GM18907 (cell line): ENCODE measurements at regions not wholly inside any gene's neighbourhood (a gene's known extent, or its start where the extent isn't known, plus 50 kb on each side); places are given as distances from the start of the nearest gene placed in this dataset.
A peak's percentile ranks its signal among the peaks of the same experiment; 100 is the strongest.

Experiments
- ATAC-seq: cut with Tn5 transposase; IDR thresholded peaks from one replicate; pipeline ENCODE4 v1.9.1; 2021; ENCODE audit warnings: mild to moderate bottlenecking, moderate library complexity; ENCODE audit not compliant: unreplicated experiment

- ATAC-seq, result no peak
Measured at GRCh38 chr11:16448123-16448717, 91.9 kb upstream of the SOX6 start.

GRCh38 chr11:16441461-16441860 is 85.1 kb upstream of the SOX6 start:
- no peak for ATAC-seq

GRCh38 chr11:16440136-16440535 is 83.8 kb upstream of the SOX6 start:
- no peak for ATAC-seq

GRCh38 chr11:16434036-16434435 is 77.7 kb upstream of the SOX6 start:
- no peak for ATAC-seq

GRCh38 chr11:16430674-16431073 is 74.3 kb upstream of the SOX6 start:
- ATAC-seq, result no peak

GRCh38 chr11:16421826-16422225 is 65.5 kb upstream of the SOX6 start:
- no peak for ATAC-seq

- ATAC-seq, result no peak
Measured at GRCh38 chr11:16418428-16419097, 62.2 kb upstream of the SOX6 start.

- ATAC-seq, result peak; percentile 80
Measured at GRCh38 chr11:16412525-16413172, 56.3 kb upstream of the SOX6 start.

GRCh38 chr11:16410479-16410878 is 54.1 kb upstream of the SOX6 start:
- ATAC-seq, result no peak

GRCh38 chr11:16408619-16409018 is 52.3 kb upstream of the SOX6 start:
- ATAC-seq, result no peak

- ATAC-seq, result no peak
Measured at GRCh38 chr11:16406226-16406625, 49.9 kb upstream of the SOX6 start.
